GM12878 (cell line): ENCODE measurements at regions not wholly inside any gene's neighbourhood (a gene's known extent, or its start where the extent isn't known, plus 50 kb on each side); places are given as distances from the start of the nearest gene placed in this dataset.

Experiments used
- ATAC-seq: fragments of 200-7000 bp; cut with Tn5 transposase; 3 replicates; pipeline ENCODE4 v1.9.1; 2020; ENCODE audit warnings: mild to moderate bottlenecking, moderate library complexity
- BruUV-seq: library from RNA; stranded (reverse); fragments of 400-500 nt; replicated peaks from 2 replicates; lab custom pipeline; 2021; lab: Mats Ljungman, UMichigan
- CTCF ChIA-PET: fragments of 300-600 bp; sonication (Branson Sonifier 250); formaldehyde crosslinking; extraction: SDS; loops from one replicate; lab custom pipeline; 2021; ENCODE audit warnings: inconsistent platforms; lab: Yijun Ruan, JAX
- POLR2A ChIA-PET: fragments of 350-600 bp; formaldehyde crosslinking; extraction: SDS; loops from one replicate; lab custom pipeline; 2021; ENCODE audit warnings: inconsistent platforms; lab: Charles Lee
- RAD21 ChIA-PET: fragments of 300-600 bp; sonication (Branson Sonifier 250); formaldehyde crosslinking; loops from one replicate; lab custom pipeline; 2023; ENCODE audit warnings: antibody characterized with exemption; ENCODE audit not compliant: unreplicated experiment; lab: Charles Lee
- SMC1A ChIA-PET: fragments of 300-600 bp; sonication (Branson Sonifier 250); formaldehyde crosslinking; loops from one replicate; lab custom pipeline; 2023; ENCODE audit not compliant: unreplicated experiment, uncharacterized antibody; lab: Charles Lee
- DNase-seq: peaks from one replicate; pipeline ENCODE4 v3.0.0-alpha.2; 2011; ENCODE audit warnings: low read depth, low spot score
- FAIRE-seq: peaks from 3 replicates; lab custom pipeline; 2011; peaks lifted over from hg19 to GRCh38; lab: Jason Lieb, UNC
- H2AFZ ChIP-seq: 2 replicates; pipeline ENCODE4 v1.6.0; 2011; ENCODE audit warnings: low read depth, low read length, control low read depth; ENCODE audit not compliant: control insufficient read depth
- H3K27ac ChIP-seq: 2 replicates; pipeline ENCODE4 v1.5.1; 2011; ENCODE audit warnings: control low read depth; ENCODE audit not compliant: control insufficient read depth, insufficient read depth
- H3K27me3 ChIP-seq, 2 experiments: replicated peaks in 1 of 2; 2 replicates each; pipeline versions ENCODE4 v1.6.0 to v1.6.1; 2011; ENCODE audit warnings: low read length in 1 of 2; ENCODE audit not compliant: control insufficient read depth in 2 of 2, insufficient read depth in 2 of 2
- H3K36me3 ChIP-seq, 2 experiments: 2 replicates each; pipeline ENCODE4 v1.5.1; 2011; ENCODE audit warnings: low read length in 1 of 2; ENCODE audit not compliant: control insufficient read depth in 2 of 2, insufficient read depth in 2 of 2
- H3K4me1 ChIP-seq: 2 replicates; pipeline ENCODE4 v1.6.1; 2011; ENCODE audit warnings: mild to moderate bottlenecking, low read length, moderate library complexity, mixed read lengths; ENCODE audit not compliant: control insufficient read depth, insufficient read depth
- H3K4me2 ChIP-seq: 2 replicates; pipeline ENCODE4 v1.6.0; 2011; ENCODE audit warnings: control low read depth; ENCODE audit not compliant: control insufficient read depth, insufficient read depth
- H3K4me3 ChIP-seq: fragments of 200-600 bp; sonication (generic); 2 replicates; pipeline ENCODE4 v1.5.1; 2016
- H3K79me2 ChIP-seq: 2 replicates; pipeline ENCODE4 v1.6.0; 2011; ENCODE audit warnings: low read length; ENCODE audit not compliant: control insufficient read depth, insufficient read depth
- H3K9ac ChIP-seq: 2 replicates; pipeline ENCODE4 v1.8.0; 2011; ENCODE audit warnings: low read length, control low read depth, mixed read lengths; ENCODE audit not compliant: control insufficient read depth, insufficient read depth
- H3K9me3 ChIP-seq: replicated peaks from 3 replicates; pipeline ENCODE4 v1.5.1; 2011; ENCODE audit warnings: mild to moderate bottlenecking, low read length; ENCODE audit not compliant: control insufficient read depth, insufficient read depth
- H4K20me1 ChIP-seq: 2 replicates; pipeline ENCODE4 v1.6.0; 2011; ENCODE audit not compliant: control insufficient read depth, insufficient read depth
- BACH1 ChIP-seq: fragments of 450-650 bp; IDR thresholded peaks from 2 replicates; pipeline ENCODE4 v1.6.1; 2017; ENCODE audit warnings: mild to moderate bottlenecking, borderline replicate concordance
- BCL3 ChIP-seq: IDR thresholded peaks from 2 replicates; pipeline ENCODE4 v1.6.1; 2011; ENCODE audit warnings: borderline replicate concordance, low read depth, mild to moderate bottlenecking, moderate library complexity, low read length; ENCODE audit not compliant: insufficient read depth, poor library complexity, severe bottlenecking
- CHD1 ChIP-seq: IDR thresholded peaks from 2 replicates; pipeline ENCODE4 v1.6.1; 2012; ENCODE audit warnings: low read depth, low read length, improper control_type of control experiment
- CREM ChIP-seq: IDR thresholded peaks from 2 replicates; pipeline ENCODE4 v1.6.1; 2014; ENCODE audit warnings: antibody characterized with exemption, low read depth
- EGR1 ChIP-seq, 2 experiments: IDR thresholded peaks; 1 replicate in 1 of 2; 2 replicates in 1 of 2; pipeline ENCODE4 v1.6.1; 2011 to 2012; ENCODE audit warnings: low read depth in 2 of 2, low read length in 2 of 2, borderline replicate concordance in 1 of 2, mild to moderate bottlenecking in 1 of 2, moderate library complexity in 1 of 2
- FOXM1 ChIP-seq: IDR thresholded peaks from 2 replicates; pipeline ENCODE4 v1.6.1; 2012; ENCODE audit warnings: low read depth, mild to moderate bottlenecking, inconsistent platforms, low read length, moderate library complexity
- KLF5 ChIP-seq: fragments of 450-650 bp; IDR thresholded peaks from 2 replicates; pipeline ENCODE4 v1.6.1; 2014; ENCODE audit warnings: mild to moderate bottlenecking; ENCODE audit not compliant: partially characterized antibody
- LARP7 ChIP-seq: fragments of 450-650 bp; IDR thresholded peaks from 2 replicates; pipeline ENCODE4 v1.6.1; 2017; ENCODE audit warnings: mild to moderate bottlenecking
- NFYB ChIP-seq: IDR thresholded peaks from 2 replicates; pipeline ENCODE4 v1.6.1; 2011; ENCODE audit warnings: low read depth, mild to moderate bottlenecking, low read length, improper control_type of control experiment, moderate library complexity; ENCODE audit not compliant: insufficient read depth
- RAD51 ChIP-seq: fragments of 450-650 bp; IDR thresholded peaks from 2 replicates; pipeline ENCODE4 v1.6.1; 2016; ENCODE audit warnings: moderate library complexity, mild to moderate bottlenecking, inconsistent platforms
- SMAD1 ChIP-seq: fragments of 450-650 bp; IDR thresholded peaks from 2 replicates; pipeline ENCODE4 v1.6.1; 2018; ENCODE audit warnings: mild to moderate bottlenecking, low read depth; ENCODE audit not compliant: partially characterized antibody
- SP1 ChIP-seq: IDR thresholded peaks from one replicate; pipeline ENCODE4 v1.6.1; 2011; ENCODE audit warnings: low read depth, low read length
- SPI1 ChIP-seq: IDR thresholded peaks from 2 replicates; pipeline ENCODE4 v1.6.1; 2011; ENCODE audit warnings: low read depth, mild to moderate bottlenecking, low read length, moderate library complexity, borderline replicate concordance; ENCODE audit not compliant: insufficient read depth
- ZNF687 ChIP-seq: fragments of 450-650 bp; IDR thresholded peaks from 2 replicates; pipeline ENCODE4 v1.6.1; 2017; ENCODE audit warnings: mild to moderate bottlenecking, moderate library complexity
- ZZZ3 ChIP-seq: IDR thresholded peaks from 2 replicates; pipeline ENCODE4 v1.6.1; 2011; ENCODE audit warnings: low read depth; ENCODE audit not compliant: control insufficient read depth, insufficient read length
- WGBS: methylation state at CpG from one replicate; pipeline ENCODE4 v1.1.6; 2016; ENCODE audit warnings: low lambda C conversion rate; ENCODE audit not compliant: insufficient replicate concordance, insufficient coverage; ENCODE audit errors: missing lambda C conversion rate; 5-methylcytosine and 5-hydroxymethylcytosine counted together
- in situ Hi-C: fragments of 300-500 bp; cut with MboI; formaldehyde crosslinking; loops from 9 replicates; pipeline ENCODE4 v1.14.3; 2018; ENCODE audit warnings: mixed read lengths
- intact Hi-C: fragments of 100-400 bp; cut with micrococcal nuclease; formaldehyde crosslinking; loops from one replicate; pipeline ENCODE4 v1.14.2; 2022; ENCODE audit not compliant: unreplicated experiment
- TF ChIP-seq, protein P1 (sequence below): IDR thresholded peaks from 2 replicates; pipeline ENCODE4 v1.6.1; 2011; ENCODE audit warnings: mild to moderate bottlenecking, low read depth, low read length, moderate library complexity; ENCODE audit not compliant: insufficient replicate concordance
- TF ChIP-seq, protein P2 (sequence below): IDR thresholded peaks from 2 replicates; pipeline ENCODE4 v1.6.1; 2012; ENCODE audit warnings: low read depth, low read length, improper control_type of control experiment

GRCh38 chrX:143455046-143455445 is 62.2 kb downstream of the SPANXN3 start:
- H3K4me3 ChIP-seq, result no peak overlapping the region
- WGBS, result 41% methylated on average over 2 of the region's 2 CpGs
- SMC1A ChIA-PET, result no interaction called here
- no peak overlapping the region for H3K27ac ChIP-seq
- RAD21 ChIA-PET, result no interaction called here
- H4K20me1 ChIP-seq, result no peaks in the 10 kb centered on the region
- in situ Hi-C loops, result no loop called here
- no peaks in the 10 kb centered on the region for H3K36me3 ChIP-seq
- no TSS peak for BruUV-seq
- H3K79me2 ChIP-seq, result no peaks in the 10 kb centered on the region
- no peak for DNase-seq
- intact Hi-C loops, result no loop called here
- H3K9ac ChIP-seq, result no peak overlapping the region
- no peak for ATAC-seq
- H3K27me3 ChIP-seq, result no peaks in the 10 kb centered on the region
- POLR2A ChIA-PET, result no interaction called here
- no peak overlapping the region for H3K4me2 ChIP-seq
- CTCF ChIA-PET, result no interaction called here
- no peak for FAIRE-seq
- no peaks in the 10 kb centered on the region for H3K4me1 ChIP-seq
- H2AFZ ChIP-seq, result no peak overlapping the region
- no peaks in the 10 kb centered on the region for H3K9me3 ChIP-seq
- TF ChIP-seq BCL3, result no peak
- TF ChIP-seq ZNF687, result no peak
- TF ChIP-seq SMAD1, result no peak
- no peak for TF ChIP-seq RAD51
- TF ChIP-seq LARP7, result no peak
- no peak for TF ChIP-seq KLF5
- no peak for TF ChIP-seq EGR1 (IDR thresholded peaks at IDR 0.05; ENCODE audit: borderline replicate concordance in 1 of 2, low read depth in 2 of 2, low read length in 2 of 2)
- TF ChIP-seq BACH1, result no peak
- TF ChIP-seq CHD1, result no peak
- TF ChIP-seq SP1, result no peak
- TF ChIP-seq FOXM1, result no peak
- no peak for TF ChIP-seq NFYB
- no peak for TF ChIP-seq SPI1
- TF ChIP-seq ZZZ3, result no peak
- TF ChIP-seq, protein P1, sequence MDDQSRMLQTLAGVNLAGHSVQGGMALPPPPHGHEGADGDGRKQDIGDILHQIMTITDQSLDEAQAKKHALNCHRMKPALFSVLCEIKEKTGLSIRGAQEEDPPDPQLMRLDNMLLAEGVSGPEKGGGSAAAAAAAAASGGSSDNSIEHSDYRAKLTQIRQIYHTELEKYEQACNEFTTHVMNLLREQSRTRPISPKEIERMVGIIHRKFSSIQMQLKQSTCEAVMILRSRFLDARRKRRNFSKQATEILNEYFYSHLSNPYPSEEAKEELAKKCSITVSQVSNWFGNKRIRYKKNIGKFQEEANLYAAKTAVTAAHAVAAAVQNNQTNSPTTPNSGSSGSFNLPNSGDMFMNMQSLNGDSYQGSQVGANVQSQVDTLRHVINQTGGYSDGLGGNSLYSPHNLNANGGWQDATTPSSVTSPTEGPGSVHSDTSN, result no peak
- TF ChIP-seq, protein P2, sequence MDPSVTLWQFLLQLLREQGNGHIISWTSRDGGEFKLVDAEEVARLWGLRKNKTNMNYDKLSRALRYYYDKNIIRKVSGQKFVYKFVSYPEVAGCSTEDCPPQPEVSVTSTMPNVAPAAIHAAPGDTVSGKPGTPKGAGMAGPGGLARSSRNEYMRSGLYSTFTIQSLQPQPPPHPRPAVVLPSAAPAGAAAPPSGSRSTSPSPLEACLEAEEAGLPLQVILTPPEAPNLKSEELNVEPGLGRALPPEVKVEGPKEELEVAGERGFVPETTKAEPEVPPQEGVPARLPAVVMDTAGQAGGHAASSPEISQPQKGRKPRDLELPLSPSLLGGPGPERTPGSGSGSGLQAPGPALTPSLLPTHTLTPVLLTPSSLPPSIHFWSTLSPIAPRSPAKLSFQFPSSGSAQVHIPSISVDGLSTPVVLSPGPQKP, result no peak
- TF ChIP-seq CREM, result no peak
